Liver (tissue), 3 donors: ENCODE measurements at regions not wholly inside any gene's neighbourhood (a gene's known extent, or its start where the extent isn't known, plus 50 kb on each side); places are given as distances from the start of the nearest gene placed in this dataset.

ENCODE experiments used
- CTCF ChIP-seq: fragments of 150-350 bp; IDR thresholded peaks from 2 replicates; pipeline ENCODE4 v1.5.1; 2017; ENCODE audit warnings: improper control_type of control experiment, low read depth, low read length; ENCODE audit not compliant: missing input control
- EGR1 ChIP-seq, 2 donors: IDR thresholded peaks; 2 replicates each; pipeline ENCODE4 v1.6.1; 2016 to 2018; ENCODE audit warnings: antibody characterized with exemption in 2 of 2, low read depth in 2 of 2
- FOXA1 ChIP-seq: IDR thresholded peaks from 2 replicates; pipeline ENCODE4 v1.6.1; 2016; ENCODE audit warnings: antibody characterized with exemption
- HNF4A ChIP-seq, 2 donors: conservative IDR thresholded peaks; 2 replicates each; pipeline ENCODE4 v1.6.1; 2016; ENCODE audit warnings: antibody characterized with exemption in 2 of 2, mild to moderate bottlenecking in 2 of 2
- HNF4G ChIP-seq: IDR thresholded peaks from 2 replicates; pipeline ENCODE4 v1.6.1; 2016; ENCODE audit warnings: antibody characterized with exemption
- TF ChIP-seq, protein P1 (sequence below): IDR thresholded peaks from 2 replicates; pipeline ENCODE4 v1.6.1; 2016; ENCODE audit warnings: antibody characterized with exemption, mild to moderate bottlenecking
- donor health status: healthy.
- donor health status: healthy.

DNA sequence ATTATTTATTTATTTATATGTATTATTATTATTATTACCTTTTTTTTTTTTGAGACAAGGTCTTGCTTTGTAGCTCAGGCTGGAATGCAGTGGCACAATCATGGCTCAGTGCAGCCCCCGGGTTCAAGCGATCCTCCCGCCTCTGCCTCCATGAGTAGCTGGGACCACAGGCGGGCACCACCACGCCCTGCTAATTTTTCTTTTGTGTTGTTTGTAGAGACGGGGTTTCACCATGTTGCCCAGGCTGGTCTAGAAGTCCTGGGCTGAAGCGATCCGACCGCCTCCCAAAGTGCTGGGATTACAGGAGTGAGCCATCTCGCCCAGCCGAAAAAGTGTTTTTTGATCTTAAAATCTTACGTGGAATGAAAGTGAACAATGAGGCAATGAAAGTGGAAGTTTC, 79.4 kb upstream of the C1GALT1 start:
- TF ChIP-seq, protein P1, sequence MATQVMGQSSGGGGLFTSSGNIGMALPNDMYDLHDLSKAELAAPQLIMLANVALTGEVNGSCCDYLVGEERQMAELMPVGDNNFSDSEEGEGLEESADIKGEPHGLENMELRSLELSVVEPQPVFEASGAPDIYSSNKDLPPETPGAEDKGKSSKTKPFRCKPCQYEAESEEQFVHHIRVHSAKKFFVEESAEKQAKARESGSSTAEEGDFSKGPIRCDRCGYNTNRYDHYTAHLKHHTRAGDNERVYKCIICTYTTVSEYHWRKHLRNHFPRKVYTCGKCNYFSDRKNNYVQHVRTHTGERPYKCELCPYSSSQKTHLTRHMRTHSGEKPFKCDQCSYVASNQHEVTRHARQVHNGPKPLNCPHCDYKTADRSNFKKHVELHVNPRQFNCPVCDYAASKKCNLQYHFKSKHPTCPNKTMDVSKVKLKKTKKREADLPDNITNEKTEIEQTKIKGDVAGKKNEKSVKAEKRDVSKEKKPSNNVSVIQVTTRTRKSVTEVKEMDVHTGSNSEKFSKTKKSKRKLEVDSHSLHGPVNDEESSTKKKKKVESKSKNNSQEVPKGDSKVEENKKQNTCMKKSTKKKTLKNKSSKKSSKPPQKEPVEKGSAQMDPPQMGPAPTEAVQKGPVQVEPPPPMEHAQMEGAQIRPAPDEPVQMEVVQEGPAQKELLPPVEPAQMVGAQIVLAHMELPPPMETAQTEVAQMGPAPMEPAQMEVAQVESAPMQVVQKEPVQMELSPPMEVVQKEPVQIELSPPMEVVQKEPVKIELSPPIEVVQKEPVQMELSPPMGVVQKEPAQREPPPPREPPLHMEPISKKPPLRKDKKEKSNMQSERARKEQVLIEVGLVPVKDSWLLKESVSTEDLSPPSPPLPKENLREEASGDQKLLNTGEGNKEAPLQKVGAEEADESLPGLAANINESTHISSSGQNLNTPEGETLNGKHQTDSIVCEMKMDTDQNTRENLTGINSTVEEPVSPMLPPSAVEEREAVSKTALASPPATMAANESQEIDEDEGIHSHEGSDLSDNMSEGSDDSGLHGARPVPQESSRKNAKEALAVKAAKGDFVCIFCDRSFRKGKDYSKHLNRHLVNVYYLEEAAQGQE, result no peak
- TF ChIP-seq CTCF (no peak), EGR1 (IDR thresholded peaks at IDR 0.05; ENCODE audit: low read depth in 2 of 2) (no peak), HNF4A (conservative IDR thresholded peaks at IDR 0.05) (no peak), FOXA1 (no peak), HNF4G (no peak)
